ENCODE measurements at regions not wholly inside any gene's neighbourhood (a gene's known extent, or its start where the extent isn't known, plus 50 kb on each side); places are given as distances from the start of the nearest gene placed in this dataset.

- Mint-ChIP-seq H3K27me3 (ENCODE audit: low read depth) (peaks cover 4% of the 10 kb centered on the region; the same call in 1 of the 2 replicates), H3K4me3 (no peak overlapping the region), H3K36me3 (peaks cover 3% of the 10 kb centered on the region; the same call in 1 of the 2 replicates), H3K27ac (no peak overlapping the region), H3K4me1 (peaks cover 7% of the 10 kb centered on the region), H3K9me3 (peaks cover 19% of the 10 kb centered on the region)
- ChIA-PET POLR2A (no interaction called here), CTCF (interaction anchor here (0.7 kb wide), 1 partner anchor 50 kb away, joined by 4 read pairs; no protein-coding TSS in a partner anchor)
- DNase-seq (ENCODE audit: low spot score) (no peak), ATAC-seq (no peak)
- TF ChIP-seq JAZF1 (CRISPR knock-in tag; IDR thresholded peaks at IDR 0.05) (no peak), NR3C1 (CRISPR knock-in tag; conservative IDR thresholded peaks at IDR 0.05; ENCODE audit: low read depth) (no peak), RELA (CRISPR knock-in tag; IDR thresholded peaks at IDR 0.05; ENCODE audit: borderline replicate concordance) (no peak), MXD4 (CRISPR knock-in tag; IDR thresholded peaks at IDR 0.05; ENCODE audit: borderline replicate concordance) (no peak), STAT6 (CRISPR knock-in tag; conservative IDR thresholded peaks at IDR 0.05; ENCODE audit: low read depth) (no peak), FOXJ3 (CRISPR knock-in tag; IDR thresholded peaks at IDR 0.05; ENCODE audit: borderline replicate concordance) (no peak), PRRX2 (CRISPR knock-in tag; IDR thresholded peaks at IDR 0.05) (no peak), ZNF396 (CRISPR knock-in tag; IDR thresholded peaks at IDR 0.05; ENCODE audit: borderline replicate concordance) (no peak), CREB1 (CRISPR knock-in tag; IDR thresholded peaks at IDR 0.05) (no peak), CREM (CRISPR knock-in tag; IDR thresholded peaks at IDR 0.05) (no peak), ZNF423 (CRISPR knock-in tag; IDR thresholded peaks at IDR 0.05) (no peak), ZNF416 (CRISPR knock-in tag; IDR thresholded peaks at IDR 0.05) (no peak), ZNF121 (CRISPR knock-in tag; IDR thresholded peaks at IDR 0.05) (no peak), HMGXB4 (CRISPR knock-in tag; IDR thresholded peaks at IDR 0.05) (no peak)
- TF ChIP-seq, protein P1, sequence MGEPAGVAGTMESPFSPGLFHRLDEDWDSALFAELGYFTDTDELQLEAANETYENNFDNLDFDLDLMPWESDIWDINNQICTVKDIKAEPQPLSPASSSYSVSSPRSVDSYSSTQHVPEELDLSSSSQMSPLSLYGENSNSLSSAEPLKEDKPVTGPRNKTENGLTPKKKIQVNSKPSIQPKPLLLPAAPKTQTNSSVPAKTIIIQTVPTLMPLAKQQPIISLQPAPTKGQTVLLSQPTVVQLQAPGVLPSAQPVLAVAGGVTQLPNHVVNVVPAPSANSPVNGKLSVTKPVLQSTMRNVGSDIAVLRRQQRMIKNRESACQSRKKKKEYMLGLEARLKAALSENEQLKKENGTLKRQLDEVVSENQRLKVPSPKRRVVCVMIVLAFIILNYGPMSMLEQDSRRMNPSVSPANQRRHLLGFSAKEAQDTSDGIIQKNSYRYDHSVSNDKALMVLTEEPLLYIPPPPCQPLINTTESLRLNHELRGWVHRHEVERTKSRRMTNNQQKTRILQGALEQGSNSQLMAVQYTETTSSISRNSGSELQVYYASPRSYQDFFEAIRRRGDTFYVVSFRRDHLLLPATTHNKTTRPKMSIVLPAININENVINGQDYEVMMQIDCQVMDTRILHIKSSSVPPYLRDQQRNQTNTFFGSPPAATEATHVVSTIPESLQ (CRISPR knock-in tag; IDR thresholded peaks at IDR 0.05) = no peak
- TF ChIP-seq, protein P2, sequence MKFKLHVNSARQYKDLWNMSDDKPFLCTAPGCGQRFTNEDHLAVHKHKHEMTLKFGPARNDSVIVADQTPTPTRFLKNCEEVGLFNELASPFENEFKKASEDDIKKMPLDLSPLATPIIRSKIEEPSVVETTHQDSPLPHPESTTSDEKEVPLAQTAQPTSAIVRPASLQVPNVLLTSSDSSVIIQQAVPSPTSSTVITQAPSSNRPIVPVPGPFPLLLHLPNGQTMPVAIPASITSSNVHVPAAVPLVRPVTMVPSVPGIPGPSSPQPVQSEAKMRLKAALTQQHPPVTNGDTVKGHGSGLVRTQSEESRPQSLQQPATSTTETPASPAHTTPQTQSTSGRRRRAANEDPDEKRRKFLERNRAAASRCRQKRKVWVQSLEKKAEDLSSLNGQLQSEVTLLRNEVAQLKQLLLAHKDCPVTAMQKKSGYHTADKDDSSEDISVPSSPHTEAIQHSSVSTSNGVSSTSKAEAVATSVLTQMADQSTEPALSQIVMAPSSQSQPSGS (CRISPR knock-in tag; IDR thresholded peaks at IDR 0.05; ENCODE audit: borderline replicate concordance, low read depth) = no peak
- TF ChIP-seq, protein P3, sequence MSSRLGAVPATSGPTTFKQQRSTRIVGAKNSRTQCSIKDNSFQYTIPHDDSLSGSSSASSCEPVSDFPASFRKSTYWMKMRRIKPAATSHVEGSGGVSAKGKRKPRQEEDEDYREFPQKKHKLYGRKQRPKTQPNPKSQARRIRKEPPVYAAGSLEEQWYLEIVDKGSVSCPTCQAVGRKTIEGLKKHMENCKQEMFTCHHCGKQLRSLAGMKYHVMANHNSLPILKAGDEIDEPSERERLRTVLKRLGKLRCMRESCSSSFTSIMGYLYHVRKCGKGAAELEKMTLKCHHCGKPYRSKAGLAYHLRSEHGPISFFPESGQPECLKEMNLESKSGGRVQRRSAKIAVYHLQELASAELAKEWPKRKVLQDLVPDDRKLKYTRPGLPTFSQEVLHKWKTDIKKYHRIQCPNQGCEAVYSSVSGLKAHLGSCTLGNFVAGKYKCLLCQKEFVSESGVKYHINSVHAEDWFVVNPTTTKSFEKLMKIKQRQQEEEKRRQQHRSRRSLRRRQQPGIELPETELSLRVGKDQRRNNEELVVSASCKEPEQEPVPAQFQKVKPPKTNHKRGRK (CRISPR knock-in tag; IDR thresholded peaks at IDR 0.05; ENCODE audit: borderline replicate concordance) = no peak
Measured at GRCh38 chr9:124120272-124120671, 108.7 kb downstream of the LHX2 start.
